NCI-H146 treated with DMSO at 0.1 percent for 48 hours (cell line): ENCODE measurements at regions not wholly inside any gene's neighbourhood (a gene's known extent, or its start where the extent isn't known, plus 50 kb on each side); places are given as distances from the start of the nearest gene placed in this dataset.
"Not testable (repeated sequence)": the region's sequence is repeated elsewhere in the genome, so short reads cannot be mapped to it uniquely, and the experiment has no call there.

Experiments
- DNase-seq: peaks from one replicate; lab custom pipeline; 2025; ENCODE audit not compliant: unreplicated experiment; lab: John Stamatoyannopoulos, UW

GRCh38 chr5:110812639-110813038 lies 73.8 kb downstream of the SLC25A46 start:
- DNase-seq: no peak

GRCh38 chr5:110815916-110816605 lies 77.3 kb downstream of the SLC25A46 start:
- DNase-seq: no peak

GRCh38 chr5:110817459-110817858 lies 78.7 kb downstream of the SLC25A46 start:
- no peak for DNase-seq

- DNase-seq: no peak
Measured at GRCh38 chr5:110823571-110823970, 84.8 kb downstream of the SLC25A46 start.

GRCh38 chr5:110824936-110825441 lies 86.2 kb downstream of the SLC25A46 start:
- DNase-seq: no peak

- no peak for DNase-seq
Measured at GRCh38 chr5:110832683-110833082, 93.9 kb downstream of the SLC25A46 start.

GRCh38 chr5:110834933-110835332 lies 96.1 kb downstream of the SLC25A46 start:
- not testable (repeated sequence) for DNase-seq

GRCh38 chr5:110836851-110837250 lies 98.0 kb downstream of the SLC25A46 start:
- DNase-seq: no peak

GRCh38 chr5:110838357-110838756 lies 99.5 kb downstream of the SLC25A46 start:
- DNase-seq: not testable (repeated sequence)

- DNase-seq: no peak
Measured at GRCh38 chr5:110838961-110839360, 100.2 kb downstream of the SLC25A46 start.

- DNase-seq: no peak
Measured at GRCh38 chr5:110840347-110840960, 101.6 kb downstream of the SLC25A46 start.

GRCh38 chr5:110841137-110841536 lies 102.3 kb downstream of the SLC25A46 start:
- DNase-seq: no peak

- no peak for DNase-seq
Measured at GRCh38 chr5:110842948-110843347, 104.1 kb downstream of the SLC25A46 start.

- DNase-seq: no peak
Measured at GRCh38 chr5:110844251-110844650, 105.4 kb downstream of the SLC25A46 start.

- no peak for DNase-seq
Measured at GRCh38 chr5:110846398-110847001, 107.7 kb downstream of the SLC25A46 start.

GRCh38 chr5:110851357-110851756 lies 112.5 kb downstream of the SLC25A46 start:
- no peak for DNase-seq

- no peak for DNase-seq
Measured at GRCh38 chr5:110852053-110852452, 113.2 kb downstream of the SLC25A46 start.

GRCh38 chr5:110852541-110852940 lies 113.7 kb downstream of the SLC25A46 start:
- no peak for DNase-seq

- no peak for DNase-seq
Measured at GRCh38 chr5:110853267-110853666, 114.5 kb downstream of the SLC25A46 start.

GRCh38 chr5:110854200-110854599 lies 115.4 kb downstream of the SLC25A46 start:
- DNase-seq: no peak

GRCh38 chr5:110855961-110856360 lies 117.2 kb downstream of the SLC25A46 start:
- DNase-seq: no peak
